DOHH2 (cell line): ENCODE measurements at regions not wholly inside any gene's neighbourhood (a gene's known extent, or its start where the extent isn't known, plus 50 kb on each side); places are given as distances from the start of the nearest gene placed in this dataset.

Experiments used
- H3F3A ChIP-seq: fragments of 200-600 bp; sonication (generic), shearing (Covaris generic); 2 replicates; pipeline ENCODE4 v1.6.0; 2016; ENCODE audit warnings: antibody characterized with exemption, mild to moderate bottlenecking; ENCODE audit not compliant: control insufficient read depth, insufficient read depth
- H3K27ac ChIP-seq: fragments of 200-600 bp; sonication (generic); 2 replicates; pipeline ENCODE4 v1.5.1; 2014; ENCODE audit warnings: low read depth, mild to moderate bottlenecking, low read length, moderate library complexity
- H3K27me3 ChIP-seq: fragments of 200-600 bp; sonication (generic); 2 replicates; pipeline ENCODE4 v1.6.1; 2014; ENCODE audit warnings: mild to moderate bottlenecking, low read length, mixed read lengths; ENCODE audit not compliant: control insufficient read depth
- H3K36me3 ChIP-seq: fragments of 200-600 bp; sonication (generic); 2 replicates; pipeline ENCODE4 v1.6.1; 2014; ENCODE audit warnings: mild to moderate bottlenecking, low read length, moderate library complexity, mixed read lengths; ENCODE audit not compliant: control insufficient read depth
- H3K4me1 ChIP-seq: fragments of 200-600 bp; sonication (generic); 2 replicates; pipeline ENCODE4 v1.6.1; 2014; ENCODE audit warnings: mild to moderate bottlenecking, low read length, mixed read lengths; ENCODE audit not compliant: control insufficient read depth
- H3K4me2 ChIP-seq: fragments of 200-600 bp; sonication (generic); 2 replicates; pipeline ENCODE4 v1.6.0; 2014; ENCODE audit warnings: mild to moderate bottlenecking, low read length, moderate library complexity
- H3K4me3 ChIP-seq: fragments of 200-600 bp; sonication (generic); 2 replicates; pipeline ENCODE4 v1.5.1; 2014; ENCODE audit warnings: mild to moderate bottlenecking, low read length, mixed read lengths
- H3K79me2 ChIP-seq: fragments of 200-600 bp; sonication (generic); 2 replicates; pipeline ENCODE4 v1.6.1; 2014; ENCODE audit warnings: mild to moderate bottlenecking, low read length, mixed read lengths; ENCODE audit not compliant: control insufficient read depth
- H3K9me2 ChIP-seq: fragments of 200-600 bp; sonication (generic); replicated peaks from 2 replicates; pipeline ENCODE4 v1.6.1; 2014; ENCODE audit warnings: mild to moderate bottlenecking, low read length, mixed read lengths; ENCODE audit not compliant: control insufficient read depth
- H3K9me3 ChIP-seq: fragments of 200-600 bp; sonication (generic); 2 replicates; pipeline ENCODE4 v1.6.1; 2014; ENCODE audit warnings: antibody characterized with exemption, low read length, mixed read lengths; ENCODE audit not compliant: control insufficient read depth, insufficient read depth
- H4K20me1 ChIP-seq: fragments of 200-600 bp; sonication (generic); 2 replicates; pipeline ENCODE4 v1.6.0; 2014; ENCODE audit warnings: low read depth, mild to moderate bottlenecking, antibody characterized with exemption, low read length, moderate library complexity; ENCODE audit not compliant: control insufficient read depth, insufficient read depth
- CTCF ChIP-seq: fragments of 200-600 bp; sonication (generic); IDR thresholded peaks from one replicate; pipeline ENCODE4 v1.5.1; 2014; ENCODE audit warnings: antibody characterized with exemption, mild to moderate bottlenecking, low read depth, low read length; ENCODE audit not compliant: poor library complexity, severe bottlenecking
- EZH2phosphoT487 ChIP-seq: fragments of 200-600 bp; sonication (generic); IDR thresholded peaks from 2 replicates; pipeline ENCODE4 v1.6.1; 2017; ENCODE audit warnings: borderline replicate concordance, mild to moderate bottlenecking, antibody characterized with exemption, low read length, moderate library complexity, mixed read lengths

- H3F3A ChIP-seq, result no peaks in the 10 kb centered on the region
- no peak overlapping the region for H3K27ac ChIP-seq
- no peaks in the 10 kb centered on the region for H3K27me3 ChIP-seq
- TF ChIP-seq CTCF (no peak), EZH2phosphoT487 (no peak)
- H3K9me2 ChIP-seq, result no peaks in the 10 kb centered on the region
- no peak overlapping the region for H3K4me3 ChIP-seq
- no peaks in the 10 kb centered on the region for H3K36me3 ChIP-seq
- H3K4me2 ChIP-seq, result no peak overlapping the region
- no peaks in the 10 kb centered on the region for H3K9me3 ChIP-seq
- no peaks in the 10 kb centered on the region for H4K20me1 ChIP-seq
- no peaks in the 10 kb centered on the region for H3K4me1 ChIP-seq
- H3K79me2 ChIP-seq, result no peaks in the 10 kb centered on the region
Observed at GRCh38 chr2:123870206-123870880, 154.7 kb upstream of the CNTNAP5 start.

- TF ChIP-seq CTCF (no peak), EZH2phosphoT487 (no peak)
- H3F3A ChIP-seq, result no peaks in the 10 kb centered on the region
- no peaks in the 10 kb centered on the region for H3K36me3 ChIP-seq
- H3K4me3 ChIP-seq, result no peak overlapping the region
- H3K27me3 ChIP-seq, result no peaks in the 10 kb centered on the region
- H3K27ac ChIP-seq, result no peak overlapping the region
- H4K20me1 ChIP-seq, result no peaks in the 10 kb centered on the region
- H3K9me3 ChIP-seq, result no peaks in the 10 kb centered on the region
- H3K9me2 ChIP-seq, result no peaks in the 10 kb centered on the region
- no peaks in the 10 kb centered on the region for H3K4me1 ChIP-seq
- H3K79me2 ChIP-seq, result no peaks in the 10 kb centered on the region
- no peak overlapping the region for H3K4me2 ChIP-seq
Observed at GRCh38 chr2:123870881-123871276, 154.2 kb upstream of the CNTNAP5 start.

GRCh38 chr2:123890148-123890547 lies 134.9 kb upstream of the CNTNAP5 start:
- Histone ChIP-seq H3K9me2 (no peaks in the 10 kb centered on the region), H3K27ac (no peak overlapping the region), H3K9me3 (no peaks in the 10 kb centered on the region), H3K4me1 (no peaks in the 10 kb centered on the region), H3K27me3 (no peaks in the 10 kb centered on the region), H3K4me2 (no peak overlapping the region), H3K79me2 (no peaks in the 10 kb centered on the region), H3K4me3 (no peak overlapping the region), H3F3A (no peaks in the 10 kb centered on the region), H3K36me3 (no peaks in the 10 kb centered on the region), H4K20me1 (no peaks in the 10 kb centered on the region)
- TF ChIP-seq CTCF, result no peak
- no peak for TF ChIP-seq EZH2phosphoT487
